DMS114 treated with DMSO at 0.1 percent for 48 hours (cell line): ENCODE measurements at regions not wholly inside any gene's neighbourhood (a gene's known extent, or its start where the extent isn't known, plus 50 kb on each side); places are given as distances from the start of the nearest gene placed in this dataset.
"Not testable (repeated sequence)": the region's sequence is repeated elsewhere in the genome, so short reads cannot be mapped to it uniquely, and the experiment has no call there.

Experiments
- DNase-seq: peaks from one replicate; lab custom pipeline; 2025; ENCODE audit not compliant: unreplicated experiment; lab: John Stamatoyannopoulos, UW

- DNase-seq: no peak
These were observed 154.0 kb downstream of the REEP3 start for GRCh38 chr10:63675171-63675570.

- DNase-seq: no peak
These were observed 155.8 kb downstream of the REEP3 start for GRCh38 chr10:63677001-63677400.

GRCh38 chr10:63680545-63680944 lies 159.3 kb downstream of the REEP3 start:
- DNase-seq: not testable (repeated sequence)

- no peak for DNase-seq
These were observed 160.9 kb downstream of the REEP3 start for GRCh38 chr10:63681993-63682697.

- DNase-seq: not testable (repeated sequence)
These were observed 161.5 kb downstream of the REEP3 start for GRCh38 chr10:63682698-63683052.

GRCh38 chr10:63683223-63683622 lies 162.0 kb downstream of the REEP3 start:
- DNase-seq: no peak

GRCh38 chr10:63683686-63684085 lies 162.5 kb downstream of the REEP3 start:
- DNase-seq: no peak

GRCh38 chr10:63684257-63684936 lies 163.2 kb downstream of the REEP3 start:
- no peak for DNase-seq

- no peak for DNase-seq
These were observed 168.6 kb downstream of the REEP3 start for GRCh38 chr10:63689768-63690167.

GRCh38 chr10:63692220-63692896 lies 171.2 kb downstream of the REEP3 start:
- no peak for DNase-seq

- not testable (repeated sequence) for DNase-seq
These were observed 171.8 kb downstream of the REEP3 start for GRCh38 chr10:63693021-63693420.

- DNase-seq: no peak
These were observed 175.0 kb downstream of the REEP3 start for GRCh38 chr10:63696205-63696604.

GRCh38 chr10:63697956-63698786 lies 177.0 kb downstream of the REEP3 start:
- DNase-seq: no peak

GRCh38 chr10:63698787-63699150 lies 177.6 kb downstream of the REEP3 start:
- DNase-seq: no peak

- no peak for DNase-seq
These were observed 178.8 kb downstream of the REEP3 start for GRCh38 chr10:63699785-63700613.

GRCh38 chr10:63700631-63701156 lies 179.5 kb downstream of the REEP3 start:
- DNase-seq: no peak

- DNase-seq: no peak
These were observed 180.9 kb downstream of the REEP3 start for GRCh38 chr10:63702092-63702491.

GRCh38 chr10:63703113-63703670 lies 182.0 kb downstream of the REEP3 start:
- no peak for DNase-seq

- no peak for DNase-seq
These were observed 182.6 kb downstream of the REEP3 start for GRCh38 chr10:63703740-63704345.
